ENCODE measurements at regions not wholly inside any gene's neighbourhood (a gene's known extent, or its start where the extent isn't known, plus 50 kb on each side); places are given as distances from the start of the nearest gene placed in this dataset.

GRCh38 chr6:150529646-150530045 is 70.0 kb upstream of the PLEKHG1 start:
- TF ChIP-seq SP1 (IDR thresholded peaks at IDR 0.05) (no peak), FOXM1 (IDR thresholded peaks at IDR 0.05; ENCODE audit: borderline replicate concordance) (no peak), CTBP1 (IDR thresholded peaks at IDR 0.05; ENCODE audit: borderline replicate concordance) (no peak), ELF4 (IDR thresholded peaks at IDR 0.05) (no peak), TARDBP (IDR thresholded peaks at IDR 0.05) (no peak), LEF1 (IDR thresholded peaks at IDR 0.05; ENCODE audit: borderline replicate concordance) (no peak), SUZ12 (IDR thresholded peaks at IDR 0.05) (no peak), FOXK2 (IDR thresholded peaks at IDR 0.05) (no peak)
